GM10266 (cell line): ENCODE measurements at regions not wholly inside any gene's neighbourhood (a gene's known extent, or its start where the extent isn't known, plus 50 kb on each side); places are given as distances from the start of the nearest gene placed in this dataset.

Experiments used
- DNase-seq: peaks from one replicate; pipeline ENCODE4 v3.0.0; 2012; ENCODE audit errors: extremely low spot score
- CTCF ChIP-seq: IDR thresholded peaks from 2 replicates; pipeline ENCODE4 v1.5.1; 2012; ENCODE audit warnings: mild to moderate bottlenecking, low read depth; ENCODE audit not compliant: control insufficient read depth, insufficient read depth; ENCODE audit errors: missing control alignments

DNA sequence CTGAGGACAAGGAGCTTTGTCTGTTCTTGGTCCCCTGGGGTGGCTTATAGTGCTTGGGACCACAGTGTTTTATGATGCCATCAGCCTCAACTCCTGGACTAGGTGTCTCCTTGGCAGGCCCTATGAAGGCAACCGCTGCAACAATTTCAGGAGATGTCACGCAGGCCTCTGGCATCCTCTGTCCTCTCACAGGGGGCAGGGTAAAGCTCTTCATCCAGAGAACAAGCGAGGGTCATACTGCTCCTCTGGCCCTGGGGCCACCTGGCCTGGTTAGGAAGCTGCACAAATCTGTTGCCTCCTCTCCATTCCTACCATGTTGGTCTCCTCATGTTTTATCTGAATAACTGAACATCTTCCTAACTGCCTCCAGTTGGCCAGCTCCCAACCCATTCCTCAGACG, 148.9 kb upstream of the SPEF2 start:
- no peak for TF ChIP-seq CTCF
- DNase-seq = no peak

DNA sequence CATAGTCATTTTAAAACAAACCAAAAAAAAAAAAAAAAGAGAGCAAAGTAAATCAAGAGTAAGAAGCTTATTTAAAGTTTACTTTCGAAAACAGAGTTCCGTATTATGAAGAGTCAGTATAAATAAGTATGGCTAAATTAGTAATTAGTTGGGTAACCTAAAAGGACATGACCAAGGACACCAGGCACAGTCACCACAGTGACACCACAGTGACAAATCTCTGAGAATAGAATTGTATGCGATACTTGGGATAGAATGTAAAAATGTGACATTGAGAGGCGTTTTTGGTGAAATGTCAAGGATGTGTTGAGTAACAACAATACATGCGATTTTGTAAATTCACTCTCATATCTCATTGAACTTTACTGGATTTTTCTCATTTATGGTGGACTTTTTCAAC, 150.9 kb upstream of the SPEF2 start:
- no peak for DNase-seq
- no peak for TF ChIP-seq CTCF

DNA sequence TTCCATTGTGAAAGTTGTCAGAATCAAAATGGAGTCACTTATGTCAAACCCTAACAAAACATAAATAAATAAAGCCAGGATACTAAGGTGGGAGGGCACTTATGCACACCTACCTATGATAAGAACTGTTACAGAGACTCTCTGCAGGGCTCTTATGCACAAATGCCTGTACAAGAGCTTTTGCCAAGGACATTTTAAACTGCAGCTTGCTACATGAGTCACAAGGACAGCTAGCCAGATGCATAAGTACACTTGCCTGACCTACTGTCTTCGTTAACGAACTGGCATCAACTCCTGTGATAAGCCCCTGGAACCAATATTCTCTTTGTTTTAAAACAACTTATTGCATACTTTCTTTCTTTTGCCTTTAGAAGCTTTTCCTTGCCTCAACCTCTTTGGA, 152.9 kb upstream of the SPEF2 start:
- no peak for DNase-seq
- TF ChIP-seq CTCF = no peak

- no peak for TF ChIP-seq CTCF
- no peak for DNase-seq
Measured at GRCh38 chr5:35461530-35461929, 156.1 kb upstream of the SPEF2 start.

DNA sequence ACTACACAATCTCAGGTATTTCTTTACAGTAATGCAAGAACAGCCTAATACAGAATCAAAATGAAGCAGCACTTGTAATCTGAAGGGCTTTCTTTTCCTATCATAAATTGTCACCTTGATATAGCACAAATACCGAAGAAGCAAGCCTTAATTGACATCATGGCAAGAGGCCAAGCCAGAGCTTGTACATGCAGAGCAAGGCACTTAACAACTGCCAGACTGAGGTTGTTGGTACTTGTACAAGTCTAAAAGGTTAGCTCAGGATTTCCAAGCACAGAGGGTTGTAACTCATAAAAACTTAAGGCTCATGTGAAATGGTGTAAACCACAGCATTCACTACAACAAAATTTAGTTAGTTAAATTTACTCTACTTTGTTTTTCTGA, 158.8 kb upstream of the SPEF2 start:
- TF ChIP-seq CTCF = no peak
- no peak for DNase-seq

DNA sequence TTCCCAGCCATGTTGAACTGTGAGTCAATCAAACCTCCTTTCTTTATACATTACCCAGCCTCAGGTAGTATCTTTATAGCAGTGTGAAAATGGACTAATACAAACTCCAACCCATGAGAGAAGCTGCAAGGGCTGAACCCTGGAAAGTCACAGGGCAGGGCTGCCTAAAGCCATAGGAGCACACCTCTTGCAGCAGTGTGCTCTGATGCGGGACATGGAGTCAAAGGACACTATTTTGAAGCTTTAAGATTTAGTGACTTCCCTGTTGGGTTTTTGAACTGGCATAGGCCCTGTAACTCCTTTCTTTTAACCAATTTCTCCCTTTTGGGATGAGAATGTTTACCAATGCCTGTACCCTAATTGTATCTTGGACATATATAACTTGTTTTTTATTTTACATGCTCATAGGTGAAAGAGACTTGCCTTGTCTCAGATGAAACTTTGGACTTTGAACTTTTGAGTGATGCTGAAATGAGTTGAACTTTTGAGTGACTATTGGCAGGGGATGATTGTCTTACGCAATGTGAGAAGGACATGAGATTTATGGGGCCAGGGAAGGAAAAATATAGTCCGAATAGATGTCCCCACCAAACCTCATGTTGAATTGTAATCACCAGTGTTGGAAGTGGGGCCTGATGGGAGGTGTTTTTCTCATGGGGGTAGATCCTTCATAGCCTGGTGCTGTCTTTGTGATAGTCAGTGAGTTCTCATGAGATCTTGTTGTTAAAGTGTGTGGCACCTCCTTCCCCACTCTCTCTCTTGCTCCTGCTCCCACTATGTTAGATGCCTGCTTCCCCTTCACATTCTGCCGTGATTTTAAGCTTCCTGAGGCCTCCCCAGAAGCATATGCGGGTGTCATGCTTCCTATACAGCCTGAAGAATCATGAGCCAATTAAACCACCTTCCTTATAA, 159.5 kb upstream of the SPEF2 start:
- no peak for DNase-seq
- TF ChIP-seq CTCF = no peak

DNA sequence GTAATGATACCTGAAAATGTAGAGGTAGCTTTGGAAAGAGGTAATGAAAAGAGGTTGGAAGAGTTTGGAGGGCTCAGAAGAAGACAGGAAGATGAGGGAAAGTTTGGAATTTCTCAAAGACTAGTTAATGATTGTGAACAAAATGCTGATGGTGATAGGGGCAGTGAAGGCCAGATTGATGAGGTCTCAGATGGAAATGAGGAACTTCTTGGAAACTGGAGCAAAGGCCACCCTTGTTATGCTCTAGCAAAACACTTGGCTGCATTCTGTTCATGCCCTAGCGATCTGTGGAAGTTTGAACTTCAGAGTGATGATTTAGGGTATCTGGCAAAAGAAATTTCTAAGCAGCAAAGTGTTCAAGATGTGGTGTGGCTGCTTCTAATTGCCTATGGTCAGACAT, 161.2 kb upstream of the SPEF2 start:
- DNase-seq = no peak
- no peak for TF ChIP-seq CTCF
